ENCODE measurements at regions not wholly inside any gene's neighbourhood (a gene's known extent, or its start where the extent isn't known, plus 50 kb on each side); places are given as distances from the start of the nearest gene placed in this dataset.
"Not testable (repeated sequence)": the region's sequence is repeated elsewhere in the genome, so short reads cannot be mapped to it uniquely, and the experiment has no call there.

DNA sequence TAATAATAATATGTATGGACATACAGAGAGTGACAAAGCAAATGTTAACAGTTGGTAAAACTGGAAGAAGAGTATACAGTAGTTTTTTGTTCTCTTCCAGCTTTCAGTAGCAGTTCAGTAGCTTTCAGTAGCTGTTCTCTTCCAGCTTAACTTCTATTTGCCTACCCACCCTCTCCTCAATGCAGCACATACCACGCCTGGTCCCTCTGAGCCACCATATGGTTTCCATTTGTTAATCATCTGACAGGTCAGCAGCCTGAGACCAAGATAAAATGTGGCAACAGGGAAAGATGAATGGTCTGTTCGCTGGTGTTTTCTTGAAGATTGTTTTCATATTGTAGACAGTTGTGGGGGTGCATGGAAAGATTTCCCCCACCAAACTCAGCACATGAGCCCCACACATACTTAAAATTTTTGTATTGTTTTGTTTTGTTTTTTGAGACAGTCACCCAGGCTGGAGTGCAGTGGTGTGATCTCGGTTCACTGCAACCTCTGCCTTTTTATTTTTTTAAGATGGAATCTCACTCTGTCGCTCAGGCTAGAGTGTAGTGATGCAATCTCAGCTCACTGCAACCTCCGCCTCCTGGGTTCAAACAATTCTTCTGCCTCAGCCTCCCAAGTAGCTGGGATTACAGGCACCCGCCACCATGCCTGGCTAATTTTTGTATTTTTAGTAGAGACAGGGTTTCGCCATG, 56.8 kb downstream of the ATP6V0E2 start:
- DNase-seq (ENCODE audit: low read depth): not testable (repeated sequence)

DNA sequence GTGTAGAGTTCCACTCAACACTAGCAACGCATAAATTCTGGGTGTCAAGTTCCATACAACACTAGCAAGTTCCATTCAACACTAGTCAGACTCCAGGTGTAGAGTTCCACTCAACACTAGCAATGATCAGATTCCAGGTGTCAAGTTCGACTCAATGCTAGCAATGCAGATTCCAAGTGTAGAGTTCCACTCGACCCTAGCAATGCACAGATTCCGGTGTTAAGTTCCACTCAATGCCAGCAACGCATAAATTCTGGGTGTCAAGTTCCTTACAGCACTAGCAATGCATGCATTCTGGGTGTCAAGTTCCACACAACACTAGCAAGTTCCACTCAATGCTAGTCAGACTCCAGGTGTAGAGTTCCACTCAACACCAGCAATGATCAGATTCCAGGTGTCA, 60.0 kb downstream of the ATP6V0E2 start:
- DNase-seq (ENCODE audit: low read depth): not testable (repeated sequence)

DNA sequence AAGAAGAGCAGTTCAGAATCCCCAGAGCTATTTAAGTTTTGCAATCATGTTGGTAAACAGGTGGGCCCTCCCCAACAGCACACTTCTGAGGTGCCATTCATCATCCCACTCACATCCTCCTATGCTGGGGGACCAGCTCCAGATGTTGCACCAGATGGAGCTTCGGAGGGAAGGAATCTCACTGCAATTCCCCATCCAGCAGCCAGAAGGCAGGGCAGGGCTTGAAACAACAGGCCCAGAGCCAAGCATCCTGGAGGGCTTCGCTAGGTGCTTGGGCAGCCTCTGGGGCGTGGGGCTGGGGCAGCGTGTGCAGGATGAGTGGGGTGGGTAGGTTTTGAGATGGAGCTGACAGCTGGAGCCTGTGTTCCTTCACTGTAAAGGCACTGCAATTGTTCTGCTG, 73.6 kb downstream of the ATP6V0E2 start:
- not testable (repeated sequence) for DNase-seq (ENCODE audit: low read depth)

DNA sequence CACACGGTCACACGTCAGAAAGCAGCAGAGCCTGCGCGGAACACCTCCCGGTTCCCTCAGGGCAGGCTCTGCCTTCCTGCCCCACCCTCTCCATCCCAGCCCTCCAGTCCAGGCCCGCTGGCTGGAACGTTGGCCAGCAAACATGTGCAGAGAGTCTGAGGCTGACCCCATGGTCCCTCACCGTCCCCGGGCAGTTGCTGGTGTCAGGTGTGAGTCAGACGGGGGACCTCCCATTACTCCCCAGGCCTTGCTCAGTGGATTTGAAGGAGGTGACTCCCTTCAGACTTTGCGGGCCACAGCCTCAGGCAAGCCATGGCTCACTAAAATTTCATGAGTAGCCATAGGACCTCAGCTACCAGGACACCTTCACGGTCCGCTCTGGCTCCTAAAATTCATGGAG, 74.7 kb downstream of the ATP6V0E2 start:
- DNase-seq (ENCODE audit: low read depth): not testable (repeated sequence)

DNA sequence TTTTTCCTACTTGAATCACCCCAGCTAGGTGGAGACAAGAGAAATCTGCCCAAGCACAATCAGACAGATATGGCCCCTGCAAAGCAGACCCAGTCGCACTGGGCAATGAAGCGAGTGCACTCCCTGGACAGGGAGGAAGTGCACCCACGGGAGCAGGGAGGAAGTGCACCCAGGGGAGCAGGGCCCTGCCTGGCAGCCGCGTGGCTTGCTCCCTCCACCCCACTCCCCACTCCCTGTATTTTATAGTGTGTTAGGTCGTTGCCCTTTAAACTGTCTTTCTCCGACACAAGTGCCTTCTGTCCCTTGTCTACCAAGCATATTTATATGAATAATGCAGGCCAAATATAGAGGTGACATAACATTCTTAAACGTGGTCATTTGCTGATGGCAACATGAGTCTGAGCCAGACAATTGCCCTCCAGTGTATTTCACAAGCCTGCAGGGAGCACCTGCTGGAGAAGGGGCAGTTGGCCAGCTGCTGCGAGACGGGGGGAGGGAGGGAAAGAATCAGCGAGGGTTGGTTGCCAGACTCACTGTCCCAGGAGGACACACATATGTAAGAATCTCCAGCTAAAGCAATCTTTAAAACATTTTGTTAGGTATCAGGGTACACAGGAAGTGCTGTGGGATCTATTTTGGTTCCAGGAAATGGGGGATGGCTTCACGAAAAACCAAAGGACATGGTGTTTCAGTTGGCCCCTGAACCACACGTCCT, 76.3 kb downstream of the ATP6V0E2 start:
- DNase-seq (ENCODE audit: low read depth): not testable (repeated sequence)

DNA sequence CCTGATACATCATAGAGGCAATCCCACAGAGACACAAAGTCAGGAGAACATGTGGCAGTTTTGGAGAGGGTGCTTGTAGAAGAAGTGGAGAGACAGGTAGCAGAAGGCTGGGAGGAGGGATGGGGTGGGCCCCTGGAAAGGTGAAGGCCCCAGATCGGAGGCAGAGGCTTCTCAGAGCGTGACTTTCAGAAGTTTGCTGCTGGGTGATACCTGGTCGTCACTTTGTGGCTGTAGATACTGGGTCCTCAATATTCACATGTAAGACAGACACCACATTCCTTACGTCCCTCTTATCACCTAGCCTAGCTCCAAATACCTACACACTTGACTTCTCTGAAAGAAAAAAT, 76.8 kb downstream of the ATP6V0E2 start:
- not testable (repeated sequence) for DNase-seq (ENCODE audit: low read depth)

DNA sequence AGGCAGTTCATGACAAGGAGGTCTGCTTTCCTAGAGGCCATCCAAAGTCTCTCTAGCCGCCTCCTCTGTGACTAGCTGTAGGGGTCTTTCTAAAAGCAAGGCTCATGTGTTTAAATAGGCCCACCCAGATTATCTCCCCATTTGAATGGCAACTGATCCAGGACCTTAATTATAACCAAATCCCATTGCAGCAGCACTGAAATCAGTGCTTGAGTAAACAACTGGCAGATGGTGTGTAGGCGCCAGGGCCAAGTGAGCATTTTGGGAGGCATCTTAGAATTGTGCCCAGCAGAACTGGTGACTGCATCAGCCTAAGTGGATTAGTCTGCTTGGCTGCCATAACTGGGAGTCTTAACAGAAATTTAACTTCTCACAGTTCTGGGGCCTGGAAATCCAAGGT, 77.8 kb downstream of the ATP6V0E2 start:
- DNase-seq (ENCODE audit: low read depth): not testable (repeated sequence)

DNA sequence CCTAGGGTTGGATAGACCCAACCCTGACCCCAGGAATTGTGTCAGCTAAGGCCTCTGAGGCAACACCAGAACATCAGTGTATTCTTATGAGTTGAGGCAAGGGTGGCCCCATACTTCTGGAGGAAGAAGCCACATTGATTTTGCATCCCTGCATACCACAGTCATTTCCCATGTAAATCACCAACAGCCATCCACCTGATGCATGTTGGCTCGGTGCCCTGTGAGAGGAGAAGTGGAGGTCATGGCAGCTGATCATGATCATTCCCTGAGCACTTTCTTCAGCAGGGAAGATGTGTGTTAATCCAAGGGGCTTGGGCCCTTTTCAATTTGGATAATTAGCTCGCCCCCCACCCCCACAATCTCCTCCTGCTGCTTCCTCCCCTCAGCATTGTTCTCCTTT, 85.1 kb downstream of the ATP6V0E2 start:
- not testable (repeated sequence) for DNase-seq (ENCODE audit: low read depth)

DNA sequence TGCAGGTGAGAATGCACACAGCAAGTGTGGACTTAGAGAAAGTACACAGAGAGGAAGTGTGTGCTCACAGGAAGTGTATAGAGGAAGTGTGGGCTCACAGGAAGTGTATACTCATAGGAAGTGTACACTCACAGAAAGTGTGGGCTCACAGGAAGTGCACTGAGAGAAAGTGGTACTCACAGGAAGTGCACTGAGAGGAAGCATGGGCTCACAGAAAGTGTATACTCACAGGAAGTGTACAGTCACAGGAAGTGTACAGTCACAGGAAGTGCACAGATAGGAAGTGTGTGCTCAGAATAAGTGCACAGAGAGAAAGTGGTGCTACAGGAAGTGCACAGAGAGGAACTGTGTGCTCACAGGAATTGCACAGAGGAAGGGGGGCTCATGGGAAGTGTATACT, 87.1 kb downstream of the ATP6V0E2 start:
- not testable (repeated sequence) for DNase-seq (ENCODE audit: low read depth)

DNA sequence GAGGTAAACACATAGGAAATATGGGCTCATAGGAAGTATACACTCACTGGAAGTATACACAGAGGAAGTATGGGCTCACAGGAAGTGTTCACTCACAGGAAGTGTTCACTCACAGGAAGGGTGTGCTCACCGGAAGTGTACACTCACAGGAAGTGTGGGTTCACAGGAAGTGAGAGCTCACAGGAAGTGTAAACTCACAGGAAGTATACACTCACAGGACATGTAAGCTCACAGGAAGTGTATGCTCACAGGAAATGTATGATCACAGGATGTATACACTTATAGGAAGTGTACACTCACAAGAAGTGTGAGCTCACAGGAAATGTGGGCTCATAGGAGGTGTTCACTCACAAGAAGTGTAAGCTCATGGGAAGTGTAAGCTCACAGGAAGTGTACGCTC, 88.1 kb downstream of the ATP6V0E2 start:
- not testable (repeated sequence) for DNase-seq (ENCODE audit: low read depth)

DNA sequence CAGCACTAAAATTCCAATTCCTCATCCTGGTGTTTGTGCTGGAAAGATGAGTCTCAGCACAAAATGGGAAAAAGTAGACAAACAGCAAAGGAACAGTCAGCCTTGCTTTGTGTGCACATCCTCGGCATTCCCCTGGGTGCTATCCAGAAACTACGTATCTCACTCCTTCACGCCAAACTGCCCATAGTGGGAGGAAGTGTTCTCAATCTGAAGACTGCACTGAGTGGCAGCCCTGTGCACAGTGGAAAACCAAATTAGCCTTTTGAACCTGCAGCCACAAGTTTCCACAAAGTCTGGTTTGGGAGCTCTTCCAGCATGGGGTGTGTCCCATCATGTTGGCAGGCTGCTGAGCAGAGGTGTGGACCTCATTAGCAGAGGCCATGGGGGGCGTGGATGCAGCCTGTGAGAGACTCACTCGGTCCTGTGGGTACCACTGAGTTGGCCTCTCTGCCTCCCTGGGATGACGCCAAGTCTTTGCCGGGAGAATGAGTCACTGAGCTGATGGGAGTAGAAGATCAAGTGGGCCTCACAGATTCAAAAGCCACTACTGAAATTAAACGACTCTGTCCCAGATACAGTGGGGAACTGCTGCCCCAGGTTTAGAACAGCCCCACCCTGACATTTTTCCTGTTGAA, 89.0 kb downstream of the ATP6V0E2 start:
- not testable (repeated sequence) for DNase-seq (ENCODE audit: low read depth)

DNA sequence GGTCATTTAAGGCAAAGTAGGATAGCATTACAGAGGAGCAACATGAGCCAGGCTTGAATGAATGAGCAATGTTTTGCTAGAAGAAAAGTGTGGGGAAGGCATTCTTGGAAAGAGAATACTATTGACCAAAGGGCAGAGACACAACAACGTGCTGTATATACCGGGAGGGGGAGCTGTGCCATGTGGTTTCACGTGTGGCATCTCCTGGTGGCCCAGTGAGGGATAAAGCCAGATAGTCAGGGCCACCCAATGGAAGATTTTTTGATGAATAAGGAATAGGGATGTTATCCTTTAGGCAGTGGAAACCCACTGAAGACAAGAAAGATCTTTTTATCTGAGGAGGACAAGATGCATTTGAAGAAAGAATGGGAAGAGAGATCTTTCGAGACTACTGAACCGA, 90.2 kb downstream of the ATP6V0E2 start:
- not testable (repeated sequence) for DNase-seq (ENCODE audit: low read depth)

DNA sequence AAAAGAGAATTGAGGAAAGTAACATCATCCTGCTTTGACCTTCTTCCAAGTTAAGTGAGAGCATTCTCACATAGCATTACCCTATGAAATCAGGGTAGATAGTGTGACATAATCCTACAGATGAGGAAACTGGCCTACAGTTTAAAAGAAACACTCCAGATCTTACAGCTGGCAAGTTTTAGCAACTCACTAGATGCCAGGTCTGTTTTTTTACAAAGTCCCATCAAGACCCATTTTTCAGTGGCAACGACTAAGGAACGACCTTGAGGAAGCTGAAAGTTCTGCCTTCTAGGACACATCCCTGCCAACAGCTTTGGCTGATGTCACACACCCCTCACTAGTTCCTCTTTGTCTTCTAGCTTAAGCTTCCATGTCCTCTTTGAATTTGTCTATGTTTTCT, 92.7 kb downstream of the ATP6V0E2 start:
- DNase-seq (ENCODE audit: low read depth): not testable (repeated sequence)

DNA sequence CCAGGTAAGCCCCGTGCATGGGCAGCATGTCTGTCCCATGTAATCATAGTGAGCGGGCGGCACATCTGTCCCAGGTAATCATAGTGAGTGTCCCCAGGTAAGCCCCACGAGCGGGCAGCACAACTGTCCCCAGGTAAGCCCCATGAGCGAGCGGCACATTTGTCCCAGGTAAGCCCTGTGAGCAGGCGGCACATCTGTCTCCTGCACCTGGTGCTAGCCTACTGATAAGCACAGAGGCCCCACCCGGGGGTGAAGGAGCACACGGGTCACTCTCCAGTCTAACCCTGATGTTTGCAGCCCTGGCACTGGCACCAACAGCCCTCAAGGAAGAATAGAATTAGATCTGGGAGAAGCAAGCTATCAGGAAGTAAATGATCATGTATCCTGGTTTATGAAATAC, 99.2 kb downstream of the ATP6V0E2 start:
- DNase-seq (ENCODE audit: low read depth): not testable (repeated sequence)

DNA sequence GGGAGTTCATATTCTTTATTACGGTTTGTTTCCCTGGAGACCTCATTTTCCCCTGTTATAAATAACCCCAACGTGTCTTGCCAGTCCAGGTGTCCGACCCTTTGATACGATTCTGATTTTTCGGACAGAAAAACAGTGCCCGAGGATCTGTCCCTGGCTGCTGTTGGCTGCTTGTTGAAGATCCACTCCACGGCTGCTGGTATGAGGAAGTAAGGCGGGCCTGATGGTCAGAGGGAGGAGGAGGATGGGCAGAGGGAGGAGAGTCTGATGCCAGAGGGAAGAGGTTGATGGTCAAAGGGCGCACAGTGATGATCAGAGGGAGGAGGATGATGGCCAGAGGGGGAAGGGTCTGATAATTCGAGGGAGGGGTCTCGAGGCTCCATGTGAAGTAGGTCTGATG, 99.9 kb downstream of the ATP6V0E2 start:
- not testable (repeated sequence) for DNase-seq (ENCODE audit: low read depth)

DNA sequence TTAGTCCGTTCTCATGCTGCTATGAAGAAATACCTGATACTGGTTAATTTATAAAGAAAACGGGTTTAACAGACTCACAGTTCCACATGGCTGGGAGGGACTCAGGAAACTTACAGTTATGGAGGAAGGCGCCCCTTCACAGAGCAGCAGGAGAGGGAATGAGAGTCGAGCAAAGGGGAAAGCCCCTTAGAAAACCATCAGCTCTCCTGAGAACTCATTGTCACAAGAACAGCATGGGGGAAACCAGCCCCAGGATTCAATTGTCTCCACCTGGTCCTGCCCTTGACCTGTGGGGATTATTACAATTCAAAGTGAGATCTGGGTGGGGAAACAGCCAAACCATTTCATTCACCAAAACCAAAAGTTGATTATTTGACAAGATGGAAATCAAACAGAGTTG, 101.8 kb downstream of the ATP6V0E2 start:
- DNase-seq (ENCODE audit: low read depth): not testable (repeated sequence)

DNA sequence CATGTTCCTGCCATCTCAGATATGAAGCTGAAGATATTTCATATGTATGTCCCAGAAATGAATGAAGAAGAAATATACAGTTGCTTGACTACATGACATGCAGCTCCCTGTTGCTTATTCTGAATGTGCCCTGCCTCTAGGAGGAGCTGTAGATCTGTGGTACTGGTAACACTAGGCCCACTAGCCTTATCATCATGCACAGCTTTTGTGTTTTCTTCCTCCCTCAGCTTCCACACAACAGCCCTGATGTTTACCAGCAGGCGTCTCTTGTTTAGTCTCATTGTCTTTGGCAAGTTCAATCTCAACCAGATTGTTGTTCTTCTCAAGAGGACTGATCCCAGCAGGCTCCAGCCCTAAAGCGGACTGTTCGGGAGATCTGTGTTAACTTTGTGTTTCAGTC, 104.8 kb downstream of the ATP6V0E2 start:
- DNase-seq (ENCODE audit: low read depth): not testable (repeated sequence)

DNA sequence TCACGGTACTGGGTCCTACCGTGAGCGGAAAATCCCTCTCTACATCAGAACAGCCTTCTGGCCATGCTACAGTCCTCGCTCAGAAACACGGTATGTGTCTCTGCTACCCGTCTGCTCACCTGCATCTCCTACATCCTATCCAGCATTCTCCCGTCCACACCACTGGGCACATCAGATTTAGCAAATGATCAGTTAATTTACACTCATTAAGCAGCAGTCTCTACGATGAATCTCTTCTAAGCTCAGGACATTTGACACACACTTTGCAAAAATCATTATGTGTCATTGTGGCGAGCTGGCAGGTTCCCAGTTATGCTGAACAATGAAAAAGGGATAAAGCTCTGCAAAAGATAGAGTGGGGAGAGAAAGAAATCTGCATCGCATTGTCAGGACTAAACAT, 105.2 kb downstream of the ATP6V0E2 start:
- not testable (repeated sequence) for DNase-seq (ENCODE audit: low read depth)

DNA sequence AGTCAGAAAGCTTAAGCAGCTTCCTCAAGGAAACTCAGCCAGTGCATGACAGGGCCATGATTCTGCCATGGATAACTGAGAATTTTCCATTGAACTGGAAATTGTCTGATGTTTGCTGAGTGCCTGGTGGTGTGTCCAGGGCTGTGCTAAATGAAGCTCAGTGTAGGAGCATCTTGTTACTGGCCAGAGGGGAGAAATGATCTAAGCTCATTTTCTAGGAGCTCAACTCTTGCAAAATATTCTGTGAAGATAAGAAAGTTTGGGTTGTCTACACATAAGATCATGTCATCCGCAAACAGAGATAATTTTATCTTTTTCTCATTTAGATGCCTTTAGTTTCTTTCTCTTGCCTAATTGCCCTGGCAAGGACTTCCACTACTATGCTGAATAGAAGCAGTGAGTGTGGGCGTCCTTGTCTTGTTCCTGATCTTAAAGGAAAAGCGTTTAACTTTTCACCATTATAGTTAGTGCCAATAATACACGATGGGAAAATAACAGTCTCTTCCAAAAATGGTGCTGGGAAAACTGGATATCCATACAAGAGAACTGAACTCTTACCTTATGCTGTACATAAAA, 108.9 kb downstream of the ATP6V0E2 start:
- not testable (repeated sequence) for DNase-seq (ENCODE audit: low read depth)

DNA sequence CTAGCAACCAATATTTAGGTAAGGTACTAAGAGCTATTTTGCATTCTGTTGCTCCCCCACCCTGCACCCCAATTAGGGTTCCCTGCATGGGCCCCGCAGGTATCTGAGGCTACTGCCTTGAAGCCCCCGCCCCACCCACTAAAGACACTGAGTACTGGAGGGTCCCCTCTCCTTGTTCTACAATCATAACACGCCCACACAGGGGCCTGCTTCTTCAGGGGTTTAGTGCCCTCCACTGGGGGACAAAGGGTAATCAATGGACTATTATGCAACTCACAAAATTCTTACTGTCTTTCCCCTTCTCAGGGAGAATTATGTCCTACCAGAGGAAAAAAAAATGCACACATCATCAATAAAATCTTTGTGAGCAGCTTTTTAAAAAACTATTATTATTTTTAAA, 113.1 kb downstream of the ATP6V0E2 start:
- DNase-seq (ENCODE audit: low read depth): not testable (repeated sequence)

DNA sequence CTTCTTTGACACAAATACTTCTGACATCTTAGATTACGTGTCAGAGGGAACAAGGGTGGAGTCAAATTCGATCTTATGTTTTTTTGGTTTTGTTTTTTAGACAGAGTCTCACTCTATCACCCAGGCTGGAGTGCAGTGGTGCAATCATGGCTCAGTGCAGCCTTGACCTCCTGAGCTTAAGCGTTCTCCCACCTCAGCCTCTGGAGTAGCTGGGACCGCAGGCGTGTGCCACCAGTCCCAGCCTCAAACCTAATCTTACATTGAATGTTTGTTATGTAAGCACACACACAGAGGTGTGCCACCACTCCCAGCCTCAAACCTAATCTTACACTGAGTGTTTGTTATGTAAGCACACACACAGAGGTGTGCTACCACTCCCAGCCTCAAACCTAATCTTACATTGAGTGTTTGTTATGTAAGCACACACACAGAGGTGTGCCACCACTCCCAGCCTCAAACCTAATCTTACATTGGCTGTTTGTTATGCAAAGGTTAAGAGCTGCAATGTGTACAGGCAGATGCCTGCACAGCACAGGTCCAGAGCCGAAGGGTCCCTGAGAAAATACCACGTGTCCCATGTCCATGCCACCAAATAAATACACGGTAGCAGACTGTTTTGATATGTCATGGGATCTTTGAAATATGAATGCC, 118.0 kb downstream of the ATP6V0E2 start:
- DNase-seq (ENCODE audit: low read depth): not testable (repeated sequence)

DNA sequence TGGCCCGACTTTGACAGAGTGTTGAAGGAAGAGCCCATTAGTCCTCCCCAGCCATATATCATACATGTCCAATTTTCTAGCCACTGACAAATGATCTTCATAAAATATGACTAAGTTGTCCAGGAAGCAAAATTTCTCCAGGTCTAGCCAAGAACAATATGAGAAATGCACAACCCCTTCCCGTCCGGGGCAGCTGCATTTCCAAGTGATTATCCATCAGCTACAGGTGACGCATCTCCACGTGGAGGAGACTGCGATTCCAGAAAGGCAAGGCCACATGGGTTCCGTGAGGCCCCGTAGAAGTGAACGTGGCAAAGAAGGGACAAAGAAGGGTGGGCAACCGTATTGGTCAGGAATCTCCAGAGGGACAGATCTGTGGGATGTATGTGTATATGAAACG, 118.6 kb downstream of the ATP6V0E2 start:
- not testable (repeated sequence) for DNase-seq (ENCODE audit: low read depth)
